Neural cell (in vitro differentiated cells): ENCODE measurements at regions not wholly inside any gene's neighbourhood (a gene's known extent, or its start where the extent isn't known, plus 50 kb on each side); places are given as distances from the start of the nearest gene placed in this dataset.

Experiments used
- H2AFZ ChIP-seq: fragments of 200-600, 300-800 bp; sonication (generic), shearing (Covaris generic); 2 replicates; pipeline ENCODE4 v1.6.0; 2014; ENCODE audit warnings: low read depth, mild to moderate bottlenecking, antibody characterized with exemption, low read length, moderate library complexity
- H3F3A ChIP-seq: fragments of 200-600 bp; shearing (Covaris generic); 2 replicates; pipeline ENCODE4 v1.6.1; 2016; ENCODE audit warnings: mild to moderate bottlenecking, moderate library complexity, mixed read lengths, antibody characterized with exemption, low read length; ENCODE audit not compliant: insufficient read depth, poor library complexity, severe bottlenecking
- H3K27ac ChIP-seq: fragments of 200-600, 300-800 bp; sonication (generic), shearing (Covaris generic); 2 replicates; pipeline ENCODE4 v1.5.1; 2014; ENCODE audit warnings: mild to moderate bottlenecking, low read length, moderate library complexity
- H3K27me3 ChIP-seq: fragments of 300-800, 200-600 bp; sonication (generic), shearing (Covaris generic); 2 replicates; pipeline ENCODE4 v1.6.0; 2014; ENCODE audit warnings: mild to moderate bottlenecking, low read depth, low read length, moderate library complexity; ENCODE audit not compliant: insufficient read depth
- H3K36me3 ChIP-seq: fragments of 300-800, 200-600 bp; sonication (generic), shearing (Covaris generic); 2 replicates; pipeline ENCODE4 v1.5.1; 2014; ENCODE audit warnings: mild to moderate bottlenecking, antibody characterized with exemption, low read length, moderate library complexity; ENCODE audit not compliant: insufficient read depth
- H3K4me2 ChIP-seq: fragments of 300-800, 200-600 bp; sonication (generic), shearing (Covaris generic); 2 replicates; pipeline ENCODE4 v1.6.0; 2014; ENCODE audit warnings: mild to moderate bottlenecking, low read length
- H3K4me3 ChIP-seq: fragments of 300-800, 200-600 bp; sonication (generic), shearing (Covaris generic); 2 replicates; pipeline ENCODE4 v1.5.1; 2014; ENCODE audit warnings: mild to moderate bottlenecking, low read length, moderate library complexity
- H3K79me2 ChIP-seq: fragments of 200-600 bp; shearing (Covaris generic); replicated peaks from 2 replicates; pipeline ENCODE4 v1.6.0; 2014; ENCODE audit warnings: mild to moderate bottlenecking, low read length, moderate library complexity; ENCODE audit not compliant: insufficient read depth
- H3K9ac ChIP-seq: fragments of 300-800, 200-600 bp; sonication (generic), shearing (Covaris generic); 2 replicates; pipeline ENCODE4 v1.6.1; 2016; ENCODE audit warnings: mild to moderate bottlenecking, low read length, mixed read lengths
- H3K9me2 ChIP-seq: fragments of 200-600 bp; shearing (Covaris generic); 2 replicates; pipeline ENCODE4 v1.6.1; 2016; ENCODE audit warnings: mild to moderate bottlenecking, low read length, mixed read lengths; ENCODE audit not compliant: insufficient read depth
- H3K9me3 ChIP-seq: fragments of 200-600, 300-800 bp; sonication (generic), shearing (Covaris generic); 2 replicates; pipeline ENCODE4 v1.6.1; 2016; ENCODE audit warnings: mild to moderate bottlenecking, mixed run types, low read length, moderate library complexity, mixed read lengths
- H4K20me1 ChIP-seq: fragments of 200-600 bp; shearing (Covaris generic); 2 replicates; pipeline ENCODE4 v1.6.1; 2016; ENCODE audit warnings: mild to moderate bottlenecking, mixed run types; ENCODE audit not compliant: insufficient read depth
- EP300 ChIP-seq: fragments of 450-650 bp; conservative IDR thresholded peaks from 2 replicates; pipeline ENCODE4 v1.6.1; 2014; ENCODE audit warnings: antibody characterized with exemption, mild to moderate bottlenecking, moderate library complexity; ENCODE audit not compliant: poor library complexity, severe bottlenecking
- EZH2 ChIP-seq: fragments of 200-600, 300-800 bp; shearing (Covaris generic), sonication (generic); IDR thresholded peaks from 2 replicates; pipeline ENCODE4 v1.6.1; 2014; ENCODE audit warnings: antibody characterized with exemption, low read length, borderline replicate concordance, mild to moderate bottlenecking; ENCODE audit not compliant: insufficient read depth, poor library complexity, severe bottlenecking
- MXI1 ChIP-seq: fragments of 450-650 bp; conservative IDR thresholded peaks from 2 replicates; pipeline ENCODE4 v1.6.1; 2014; ENCODE audit warnings: antibody characterized with exemption, mild to moderate bottlenecking; ENCODE audit not compliant: poor library complexity, severe bottlenecking
- POLR2AphosphoS5 ChIP-seq: IDR thresholded peaks from 2 replicates; pipeline ENCODE4 v1.6.1; 2012
- RAD21 ChIP-seq: fragments of 450-650 bp; conservative IDR thresholded peaks from 2 replicates; pipeline ENCODE4 v1.6.1; 2014; ENCODE audit warnings: antibody characterized with exemption, mild to moderate bottlenecking, moderate library complexity
- SMC3 ChIP-seq: fragments of 450-650 bp; conservative IDR thresholded peaks from 2 replicates; pipeline ENCODE4 v1.6.1; 2014; ENCODE audit warnings: antibody characterized with exemption, mild to moderate bottlenecking, moderate library complexity; ENCODE audit not compliant: poor library complexity
- TAF1 ChIP-seq: IDR thresholded peaks from 2 replicates; pipeline ENCODE4 v1.6.1; 2012; ENCODE audit warnings: low read depth
- TF ChIP-seq, protein P1 (sequence below): fragments of 450-650 bp; IDR thresholded peaks from 2 replicates; pipeline ENCODE4 v1.5.1; 2014; ENCODE audit warnings: antibody characterized with exemption, mild to moderate bottlenecking, moderate library complexity; ENCODE audit not compliant: poor library complexity, severe bottlenecking
- TF ChIP-seq, protein P2 (sequence below): IDR thresholded peaks from 2 replicates; pipeline ENCODE4 v1.6.1; 2012; ENCODE audit warnings: borderline replicate concordance

- H3K79me2 ChIP-seq, result no peaks in the 10 kb centered on the region
Observed at GRCh38 chr7:71019706-71020105, 112.2 kb upstream of the GALNT17 start.

GRCh38 chr7:71021131-71021530 is 110.8 kb upstream of the GALNT17 start:
- Histone ChIP-seq H4K20me1 (no peaks in the 10 kb centered on the region), H3K36me3 (no peaks in the 10 kb centered on the region), H2AFZ (no peak overlapping the region), H3K79me2 (no peaks in the 10 kb centered on the region), H3K9me2 (no peaks in the 10 kb centered on the region), H3K4me3 (no peak overlapping the region), H3K9me3 (no peaks in the 10 kb centered on the region), H3F3A (no peaks in the 10 kb centered on the region), H3K27ac (no peak overlapping the region), H3K27me3 (no peaks in the 10 kb centered on the region), H3K4me2 (no peak overlapping the region), H3K9ac (no peak overlapping the region)
- TF ChIP-seq TAF1 (no peak), EZH2 (no peak), EP300 (no peak), SMC3 (no peak), POLR2AphosphoS5 (no peak), RAD21 (no peak)
- TF ChIP-seq, protein P1, sequence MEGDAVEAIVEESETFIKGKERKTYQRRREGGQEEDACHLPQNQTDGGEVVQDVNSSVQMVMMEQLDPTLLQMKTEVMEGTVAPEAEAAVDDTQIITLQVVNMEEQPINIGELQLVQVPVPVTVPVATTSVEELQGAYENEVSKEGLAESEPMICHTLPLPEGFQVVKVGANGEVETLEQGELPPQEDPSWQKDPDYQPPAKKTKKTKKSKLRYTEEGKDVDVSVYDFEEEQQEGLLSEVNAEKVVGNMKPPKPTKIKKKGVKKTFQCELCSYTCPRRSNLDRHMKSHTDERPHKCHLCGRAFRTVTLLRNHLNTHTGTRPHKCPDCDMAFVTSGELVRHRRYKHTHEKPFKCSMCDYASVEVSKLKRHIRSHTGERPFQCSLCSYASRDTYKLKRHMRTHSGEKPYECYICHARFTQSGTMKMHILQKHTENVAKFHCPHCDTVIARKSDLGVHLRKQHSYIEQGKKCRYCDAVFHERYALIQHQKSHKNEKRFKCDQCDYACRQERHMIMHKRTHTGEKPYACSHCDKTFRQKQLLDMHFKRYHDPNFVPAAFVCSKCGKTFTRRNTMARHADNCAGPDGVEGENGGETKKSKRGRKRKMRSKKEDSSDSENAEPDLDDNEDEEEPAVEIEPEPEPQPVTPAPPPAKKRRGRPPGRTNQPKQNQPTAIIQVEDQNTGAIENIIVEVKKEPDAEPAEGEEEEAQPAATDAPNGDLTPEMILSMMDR, result no peak
- TF ChIP-seq, protein P2, sequence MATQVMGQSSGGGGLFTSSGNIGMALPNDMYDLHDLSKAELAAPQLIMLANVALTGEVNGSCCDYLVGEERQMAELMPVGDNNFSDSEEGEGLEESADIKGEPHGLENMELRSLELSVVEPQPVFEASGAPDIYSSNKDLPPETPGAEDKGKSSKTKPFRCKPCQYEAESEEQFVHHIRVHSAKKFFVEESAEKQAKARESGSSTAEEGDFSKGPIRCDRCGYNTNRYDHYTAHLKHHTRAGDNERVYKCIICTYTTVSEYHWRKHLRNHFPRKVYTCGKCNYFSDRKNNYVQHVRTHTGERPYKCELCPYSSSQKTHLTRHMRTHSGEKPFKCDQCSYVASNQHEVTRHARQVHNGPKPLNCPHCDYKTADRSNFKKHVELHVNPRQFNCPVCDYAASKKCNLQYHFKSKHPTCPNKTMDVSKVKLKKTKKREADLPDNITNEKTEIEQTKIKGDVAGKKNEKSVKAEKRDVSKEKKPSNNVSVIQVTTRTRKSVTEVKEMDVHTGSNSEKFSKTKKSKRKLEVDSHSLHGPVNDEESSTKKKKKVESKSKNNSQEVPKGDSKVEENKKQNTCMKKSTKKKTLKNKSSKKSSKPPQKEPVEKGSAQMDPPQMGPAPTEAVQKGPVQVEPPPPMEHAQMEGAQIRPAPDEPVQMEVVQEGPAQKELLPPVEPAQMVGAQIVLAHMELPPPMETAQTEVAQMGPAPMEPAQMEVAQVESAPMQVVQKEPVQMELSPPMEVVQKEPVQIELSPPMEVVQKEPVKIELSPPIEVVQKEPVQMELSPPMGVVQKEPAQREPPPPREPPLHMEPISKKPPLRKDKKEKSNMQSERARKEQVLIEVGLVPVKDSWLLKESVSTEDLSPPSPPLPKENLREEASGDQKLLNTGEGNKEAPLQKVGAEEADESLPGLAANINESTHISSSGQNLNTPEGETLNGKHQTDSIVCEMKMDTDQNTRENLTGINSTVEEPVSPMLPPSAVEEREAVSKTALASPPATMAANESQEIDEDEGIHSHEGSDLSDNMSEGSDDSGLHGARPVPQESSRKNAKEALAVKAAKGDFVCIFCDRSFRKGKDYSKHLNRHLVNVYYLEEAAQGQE, result no peak

More at GRCh38 chr7:71019706-71020105, 112.2 kb upstream of the GALNT17 start:
- H3K9me2 ChIP-seq, result no peaks in the 10 kb centered on the region
- no peaks in the 10 kb centered on the region for H4K20me1 ChIP-seq
- H3K27ac ChIP-seq, result no peak overlapping the region
- TF ChIP-seq MXI1 (no peak), POLR2AphosphoS5 (no peak), RAD21 (no peak), SMC3 (no peak), EP300 (no peak), TAF1 (no peak), EZH2 (no peak)
- TF ChIP-seq, protein P2, result no peak
- TF ChIP-seq, protein P1, result no peak
- no peak overlapping the region for H3K4me2 ChIP-seq
- H3K9me3 ChIP-seq, result no peaks in the 10 kb centered on the region
- H3F3A ChIP-seq, result no peaks in the 10 kb centered on the region
- no peak overlapping the region for H2AFZ ChIP-seq
- no peaks in the 10 kb centered on the region for H3K27me3 ChIP-seq
- no peak overlapping the region for H3K9ac ChIP-seq
- no peaks in the 10 kb centered on the region for H3K36me3 ChIP-seq
- no peak overlapping the region for H3K4me3 ChIP-seq
